Glomerular visceral epithelial cell (primary cell): ENCODE measurements at regions not wholly inside any gene's neighbourhood (a gene's known extent, or its start where the extent isn't known, plus 50 kb on each side); places are given as distances from the start of the nearest gene placed in this dataset.
"Not testable (repeated sequence)": the region's sequence is repeated elsewhere in the genome, so short reads cannot be mapped to it uniquely, and the experiment has no call there.

Experiments used
- DNase-seq: peaks from one replicate; pipeline ENCODE4 v3.0.0-alpha.2; 2016; ENCODE audit errors: extremely low spot score

GRCh38 chr1:59204001-59204400 is 92.9 kb upstream of the FGGY start:
- DNase-seq: no peak

DNA sequence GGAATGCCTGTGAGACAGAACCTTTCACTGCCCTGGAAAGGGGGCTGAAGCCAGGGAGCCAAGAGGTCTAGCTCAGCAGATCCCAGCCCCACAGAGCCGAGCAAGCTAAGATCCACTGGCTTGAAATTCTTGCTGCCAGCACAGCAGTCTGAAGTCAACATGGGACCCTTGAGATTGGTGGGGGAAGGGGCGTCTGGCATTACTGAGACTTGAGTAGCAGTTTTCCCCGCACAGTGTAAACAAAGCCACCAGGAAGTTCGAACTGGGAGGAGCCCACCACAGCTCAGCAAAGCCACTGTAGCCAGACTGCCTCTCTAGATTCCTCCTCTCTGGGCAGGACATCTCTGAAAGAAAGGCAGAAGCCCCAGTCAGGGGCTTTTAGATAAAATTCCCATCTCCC is 90.3 kb upstream of the FGGY start:
- not testable (repeated sequence) for DNase-seq

GRCh38 chr1:59210430-59210829 is 86.5 kb upstream of the FGGY start:
- not testable (repeated sequence) for DNase-seq

DNA sequence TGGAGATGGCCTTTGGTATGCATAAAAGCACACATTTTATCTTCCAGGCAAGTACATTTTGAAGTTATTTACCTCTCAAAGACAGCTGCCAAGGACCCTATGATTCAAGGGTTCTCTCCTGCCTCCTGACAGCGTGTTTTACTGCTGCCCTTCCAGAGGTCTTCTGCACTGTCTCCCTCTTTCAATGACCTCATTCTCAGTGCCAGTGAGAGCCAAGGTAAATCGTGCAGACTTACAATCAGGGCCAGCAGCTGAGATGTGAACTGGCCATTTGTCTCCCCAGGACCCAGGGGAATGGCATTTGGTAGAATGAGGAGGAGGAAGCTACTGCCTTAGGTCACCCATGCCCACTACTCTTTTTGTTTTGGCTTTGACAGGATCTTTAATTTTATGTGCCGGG is 84.2 kb upstream of the FGGY start:
- no peak for DNase-seq

DNA sequence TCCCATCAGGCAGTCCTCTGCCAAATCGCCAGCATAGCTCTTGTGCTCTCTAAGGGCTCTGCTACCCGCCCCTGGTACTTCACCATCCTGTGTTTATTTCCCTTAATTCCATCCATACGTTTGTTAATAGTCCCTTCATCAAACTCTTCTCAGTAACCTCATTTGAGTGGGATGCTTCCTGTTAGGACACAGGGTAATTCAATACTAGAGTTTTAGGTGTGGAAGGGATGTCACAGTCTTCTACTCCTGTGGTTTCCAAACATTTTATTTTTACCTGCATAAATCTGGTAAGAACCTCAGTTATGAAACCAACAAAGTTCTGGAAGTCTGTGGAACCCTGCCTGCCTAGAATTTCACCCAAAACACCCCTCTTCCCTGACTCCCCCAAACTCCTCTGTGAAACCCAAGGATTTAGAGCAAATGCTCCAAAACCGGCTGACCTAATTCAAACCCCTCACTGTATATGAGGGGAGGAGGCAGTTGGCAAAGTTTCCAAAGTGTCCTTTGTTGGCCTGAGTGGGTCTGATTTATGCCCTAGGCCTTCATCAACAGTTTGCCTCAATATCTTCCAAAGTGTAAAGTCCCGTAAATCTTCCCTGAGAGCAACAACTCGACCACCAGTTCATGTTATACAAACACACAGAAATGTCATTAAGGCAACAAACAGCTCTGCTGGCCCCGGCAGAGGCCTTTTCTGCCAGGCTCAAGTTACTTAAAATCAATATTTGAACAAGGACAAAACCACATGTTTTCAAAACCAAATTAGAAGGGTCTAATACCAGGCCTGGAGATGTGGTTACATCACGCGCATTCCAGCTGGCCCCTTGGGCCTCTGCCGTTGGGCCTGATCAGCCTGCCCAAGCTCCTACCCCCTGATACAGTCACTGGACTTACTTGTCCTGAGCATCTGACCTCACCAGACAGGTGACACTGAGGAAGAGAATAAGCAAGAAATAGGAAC is 82.4 kb upstream of the FGGY start:
- no peak for DNase-seq

DNA sequence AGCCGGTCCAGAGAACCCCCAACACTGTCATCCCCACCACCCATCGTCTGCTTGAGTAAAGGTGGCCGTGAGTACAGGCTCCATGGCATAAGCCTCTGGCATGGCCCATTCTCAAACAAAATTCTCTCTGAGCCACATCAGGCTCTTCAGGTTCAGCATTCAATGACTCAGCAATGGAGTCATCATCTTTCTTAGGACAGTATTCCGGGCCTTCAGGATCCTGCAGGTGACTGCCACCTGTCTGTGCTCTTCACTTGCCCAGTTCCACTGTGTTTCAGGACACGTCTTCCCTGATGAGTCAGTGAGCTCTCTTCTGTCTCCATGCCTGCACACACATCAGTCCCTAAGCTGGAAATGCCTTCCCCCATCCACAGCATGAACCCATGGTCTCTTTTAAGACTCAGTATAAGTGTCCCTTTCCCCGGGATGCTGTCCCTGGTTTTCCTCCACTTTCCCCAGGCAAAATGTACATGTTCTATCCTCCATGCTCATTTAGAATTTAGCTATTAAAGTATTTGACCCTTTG is 81.1 kb upstream of the FGGY start:
- no peak for DNase-seq

- not testable (repeated sequence) for DNase-seq
These were observed 79.5 kb upstream of the FGGY start for GRCh38 chr1:59217439-59217838.

DNA sequence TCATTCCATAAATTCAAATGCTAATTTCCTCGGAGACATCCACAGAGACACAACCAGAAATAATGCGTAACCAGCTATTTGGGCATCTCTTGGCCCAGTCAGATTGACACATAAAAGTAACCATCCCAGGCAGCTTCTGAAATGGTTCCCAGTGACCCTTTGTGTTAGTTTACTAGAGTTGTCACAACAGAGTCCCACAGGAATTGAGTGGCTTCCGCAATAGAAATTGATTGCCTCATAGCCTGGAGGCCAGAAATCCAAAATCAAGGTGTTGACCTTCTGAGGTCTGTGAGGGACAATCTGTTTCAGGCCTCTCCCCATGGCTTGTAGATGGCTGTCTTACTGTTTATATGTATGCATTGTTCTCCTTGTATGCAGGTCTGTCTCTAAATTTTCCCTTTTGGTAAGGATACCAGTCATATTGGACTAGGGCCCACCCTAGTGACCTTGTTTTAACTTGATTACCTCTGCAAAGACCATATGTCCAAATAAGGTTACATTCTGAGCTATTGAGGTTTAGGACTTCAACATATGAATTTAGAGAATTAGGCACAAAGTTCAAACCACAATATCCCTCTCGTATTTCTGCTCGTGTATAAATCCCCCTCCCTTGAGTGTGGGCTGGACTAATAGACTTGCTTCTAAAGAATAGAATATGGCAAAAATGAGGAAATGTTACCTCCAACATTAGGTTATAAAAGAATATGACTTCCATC is 78.2 kb upstream of the FGGY start:
- no peak for DNase-seq

- no peak for DNase-seq
These were observed 77.0 kb upstream of the FGGY start for GRCh38 chr1:59219916-59220315.

GRCh38 chr1:59220356-59220755 is 76.5 kb upstream of the FGGY start:
- DNase-seq: peak; percentile 40

- no peak for DNase-seq
These were observed 73.7 kb upstream of the FGGY start for GRCh38 chr1:59223198-59223597.

GRCh38 chr1:59223989-59224634 is 72.8 kb upstream of the FGGY start:
- no peak for DNase-seq

DNA sequence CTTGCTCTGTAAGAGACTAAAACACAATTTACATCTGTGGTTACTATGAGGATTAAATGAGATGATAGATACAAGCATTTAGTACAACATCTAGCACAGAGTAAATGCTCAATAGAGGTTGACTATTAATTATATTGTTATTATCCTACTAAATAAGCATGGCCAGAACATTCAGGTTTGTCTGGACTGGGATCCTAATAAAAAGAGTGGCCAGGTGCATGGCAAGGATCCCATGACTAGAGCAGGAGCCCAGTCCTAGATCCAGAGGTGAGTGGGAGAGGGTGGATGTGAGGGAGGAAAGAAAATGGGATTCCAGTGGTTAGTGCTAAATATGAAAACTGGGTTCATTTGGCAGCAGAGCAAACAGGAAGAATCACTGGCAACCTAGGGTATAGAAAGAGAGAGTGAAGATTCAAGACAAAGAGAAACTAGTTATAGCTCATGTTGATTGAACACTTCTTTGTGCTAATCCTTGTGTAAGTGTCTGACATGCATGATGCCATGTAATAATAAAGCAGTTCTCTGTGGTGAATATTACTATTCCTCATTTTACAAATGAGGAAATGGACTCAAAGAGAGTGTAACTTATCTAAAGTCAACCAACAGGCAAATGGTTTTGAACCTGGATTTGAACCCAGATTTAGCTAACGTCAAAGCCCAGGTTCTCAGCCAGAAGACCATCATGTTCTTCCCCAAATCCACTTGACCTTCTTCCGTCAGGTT is 71.1 kb upstream of the FGGY start:
- no peak for DNase-seq

DNA sequence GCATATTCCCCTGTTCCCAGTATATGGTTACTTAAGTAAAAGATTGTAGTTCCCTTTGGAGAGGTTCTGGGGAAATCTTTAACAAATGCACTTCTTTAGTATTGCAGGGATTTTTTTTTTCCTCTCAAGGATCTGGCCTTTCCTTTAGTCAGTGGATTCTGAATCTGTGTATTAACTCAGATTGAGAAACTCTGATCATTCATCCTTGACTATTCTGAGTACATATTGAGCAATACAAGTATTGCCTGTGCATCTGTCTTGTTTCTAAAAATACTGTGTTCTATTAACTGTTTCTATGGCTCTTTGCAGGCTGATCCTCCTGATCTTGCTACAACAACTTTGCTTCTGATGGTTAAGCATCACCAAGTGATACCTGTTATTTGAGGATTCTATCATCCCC is 67.8 kb upstream of the FGGY start:
- peak; percentile 22 for DNase-seq

DNA sequence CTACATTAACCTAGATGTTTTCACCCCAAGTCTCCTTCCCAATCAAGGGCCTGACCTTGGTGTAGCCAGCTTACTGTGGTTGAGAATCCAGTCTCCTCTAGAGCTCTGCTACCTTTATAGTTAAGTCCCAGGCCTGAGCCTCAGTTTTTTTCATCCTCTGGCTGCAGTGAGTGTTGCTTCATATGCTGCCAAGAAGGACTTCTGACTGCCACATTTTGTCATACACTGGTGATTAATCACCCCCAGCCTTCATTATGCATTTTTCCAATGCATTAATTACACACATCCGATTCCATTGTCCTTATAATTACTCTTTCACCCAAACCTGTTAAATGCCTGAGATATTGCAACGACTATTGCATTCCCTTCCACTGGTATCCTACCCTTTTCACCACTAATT is 66.3 kb upstream of the FGGY start:
- no peak for DNase-seq

GRCh38 chr1:59232216-59232615 is 64.7 kb upstream of the FGGY start:
- DNase-seq: no peak

GRCh38 chr1:59233444-59233843 is 63.5 kb upstream of the FGGY start:
- no peak for DNase-seq

DNA sequence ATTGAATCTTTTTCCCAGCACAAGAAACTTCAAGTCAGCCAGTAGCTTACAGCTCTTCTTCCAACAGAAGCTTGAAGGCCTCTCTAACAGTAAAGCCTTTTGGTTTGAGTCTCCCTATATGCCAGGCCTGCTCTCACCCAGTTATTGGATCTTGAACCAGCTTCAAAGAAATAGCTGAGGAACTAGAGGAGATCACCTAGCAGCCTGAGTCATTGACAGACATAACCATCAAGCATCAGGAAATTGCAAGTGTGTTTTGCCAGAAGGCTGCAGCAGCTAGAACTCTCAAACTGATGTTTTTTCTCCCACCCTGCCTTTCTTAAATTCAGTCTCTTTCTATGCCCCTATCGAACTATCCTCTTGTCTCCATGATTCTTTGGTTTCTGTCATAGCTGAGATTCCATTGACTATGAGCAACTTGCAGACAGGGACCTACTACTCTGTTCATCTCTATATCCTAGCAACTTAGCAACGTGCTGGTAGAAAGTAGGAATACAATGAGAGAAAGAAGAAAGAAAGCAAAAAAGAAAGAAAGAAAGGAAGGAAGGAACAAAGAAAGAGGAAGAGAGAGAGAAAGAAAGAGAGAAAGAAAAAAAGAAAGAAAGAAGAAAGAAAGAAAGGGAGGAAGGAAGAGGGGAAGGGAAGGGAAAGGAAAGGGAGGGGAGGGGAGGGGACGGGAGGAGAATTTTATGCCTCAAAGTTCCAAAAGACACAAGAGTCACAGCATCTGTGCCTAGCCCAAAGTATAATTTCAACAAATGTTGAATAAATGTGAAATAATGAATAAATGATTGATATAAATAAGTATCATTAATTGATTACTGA is 60.0 kb upstream of the FGGY start:
- no peak for DNase-seq

GRCh38 chr1:59237900-59238299 is 59.0 kb upstream of the FGGY start:
- DNase-seq: no peak

- DNase-seq: no peak
These were observed 58.5 kb upstream of the FGGY start for GRCh38 chr1:59238333-59238934.
